HCT116 (cell line): ENCODE measurements at regions not wholly inside any gene's neighbourhood (a gene's known extent, or its start where the extent isn't known, plus 50 kb on each side); places are given as distances from the start of the nearest gene placed in this dataset.

Experiments
- EZH2 ChIP-seq: fragments of 200-600 bp; sonication (generic); IDR thresholded peaks from 2 replicates; pipeline ENCODE4 v1.6.1; 2017; ENCODE audit warnings: antibody characterized with exemption, mixed run types
- POLR2A ChIP-seq: IDR thresholded peaks from 2 replicates; pipeline ENCODE4 v1.7.0; 2011; ENCODE audit warnings: borderline replicate concordance; ENCODE audit not compliant: insufficient read depth, insufficient read length; ENCODE audit errors: extremely low read depth
- POLR2AphosphoS5 ChIP-seq: IDR thresholded peaks from 2 replicates; pipeline ENCODE4 v1.6.1; 2011; ENCODE audit warnings: mild to moderate bottlenecking, low read depth, low read length, moderate library complexity
- RAD21 ChIP-seq: IDR thresholded peaks from 2 replicates; pipeline ENCODE4 v1.6.1; 2012; ENCODE audit warnings: low read depth, mild to moderate bottlenecking
- SIN3A ChIP-seq: IDR thresholded peaks from 2 replicates; pipeline ENCODE4 v1.6.1; 2012; ENCODE audit warnings: low read depth
- YY1 ChIP-seq: IDR thresholded peaks from 2 replicates; pipeline ENCODE4 v1.6.1; 2011; ENCODE audit warnings: low read length, low read depth, moderate library complexity, mild to moderate bottlenecking; ENCODE audit not compliant: insufficient replicate concordance; ENCODE audit errors: extremely low read depth
- ZNF274 ChIP-seq: fragments of 200-500 bp; sonication (Bioruptor generic); IDR thresholded peaks from 2 replicates; pipeline ENCODE4 v1.6.1; 2014; ENCODE audit warnings: mild to moderate bottlenecking, low read depth, low read length, inconsistent platforms
- TF ChIP-seq, protein P1 (sequence below): IDR thresholded peaks from 2 replicates; pipeline ENCODE4 v1.6.1; 2012; ENCODE audit warnings: low read depth
- TF ChIP-seq, protein P2 (sequence below), 3 experiments: fragments of 200-600 bp in 1 of 3; sonication (generic) in 1 of 3; IDR thresholded peaks in 2 of 3; conservative IDR thresholded peaks in 1 of 3; 2 replicates each; pipeline ENCODE4 v1.5.1; 2012 to 2017; ENCODE audit warnings: low read depth in 2 of 3, low read length in 2 of 3, antibody characterized with exemption in 1 of 3, borderline replicate concordance in 1 of 3, control low read depth in 1 of 3, mild to moderate bottlenecking in 1 of 3, mixed read lengths in 1 of 3, mixed run types in 1 of 3, moderate library complexity in 1 of 3; ENCODE audit not compliant: insufficient read depth in 1 of 3
- TF ChIP-seq, protein P3 (sequence below): IDR thresholded peaks from 2 replicates; pipeline ENCODE4 v1.6.1; 2012

DNA sequence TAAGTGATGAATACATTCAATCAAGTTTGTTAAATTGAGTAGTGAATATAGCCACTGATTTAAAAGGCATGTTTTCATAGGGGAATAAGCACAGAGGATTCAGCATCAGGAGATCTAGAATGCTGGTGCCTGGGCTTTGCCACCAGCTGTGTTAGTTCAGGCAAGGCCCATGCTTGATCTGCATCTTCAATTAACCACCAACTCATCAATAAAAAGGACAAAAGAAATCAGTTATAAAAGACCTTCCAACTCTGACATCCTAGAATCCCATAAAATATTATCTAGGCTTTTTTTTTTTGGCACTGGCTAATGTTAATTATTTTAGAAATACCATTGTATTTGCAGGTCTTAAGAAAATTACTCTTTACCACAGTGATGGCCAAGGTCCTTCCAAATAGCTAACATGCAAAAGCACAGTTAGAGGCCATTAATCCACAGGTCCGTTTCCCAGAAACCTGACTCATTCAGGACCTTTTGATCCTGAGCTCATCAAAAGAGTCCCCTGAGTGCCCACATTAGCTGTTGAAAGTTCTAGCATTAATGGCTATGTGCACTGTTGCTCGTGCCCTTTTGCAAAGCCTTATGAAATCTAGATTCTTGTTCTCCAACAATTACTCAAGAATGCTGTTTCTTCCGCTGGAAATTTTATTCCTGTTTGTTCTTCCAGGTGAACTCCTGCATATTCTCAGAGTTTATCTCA is 170.0 kb downstream of the CYRIA start:
- TF ChIP-seq, protein P1, sequence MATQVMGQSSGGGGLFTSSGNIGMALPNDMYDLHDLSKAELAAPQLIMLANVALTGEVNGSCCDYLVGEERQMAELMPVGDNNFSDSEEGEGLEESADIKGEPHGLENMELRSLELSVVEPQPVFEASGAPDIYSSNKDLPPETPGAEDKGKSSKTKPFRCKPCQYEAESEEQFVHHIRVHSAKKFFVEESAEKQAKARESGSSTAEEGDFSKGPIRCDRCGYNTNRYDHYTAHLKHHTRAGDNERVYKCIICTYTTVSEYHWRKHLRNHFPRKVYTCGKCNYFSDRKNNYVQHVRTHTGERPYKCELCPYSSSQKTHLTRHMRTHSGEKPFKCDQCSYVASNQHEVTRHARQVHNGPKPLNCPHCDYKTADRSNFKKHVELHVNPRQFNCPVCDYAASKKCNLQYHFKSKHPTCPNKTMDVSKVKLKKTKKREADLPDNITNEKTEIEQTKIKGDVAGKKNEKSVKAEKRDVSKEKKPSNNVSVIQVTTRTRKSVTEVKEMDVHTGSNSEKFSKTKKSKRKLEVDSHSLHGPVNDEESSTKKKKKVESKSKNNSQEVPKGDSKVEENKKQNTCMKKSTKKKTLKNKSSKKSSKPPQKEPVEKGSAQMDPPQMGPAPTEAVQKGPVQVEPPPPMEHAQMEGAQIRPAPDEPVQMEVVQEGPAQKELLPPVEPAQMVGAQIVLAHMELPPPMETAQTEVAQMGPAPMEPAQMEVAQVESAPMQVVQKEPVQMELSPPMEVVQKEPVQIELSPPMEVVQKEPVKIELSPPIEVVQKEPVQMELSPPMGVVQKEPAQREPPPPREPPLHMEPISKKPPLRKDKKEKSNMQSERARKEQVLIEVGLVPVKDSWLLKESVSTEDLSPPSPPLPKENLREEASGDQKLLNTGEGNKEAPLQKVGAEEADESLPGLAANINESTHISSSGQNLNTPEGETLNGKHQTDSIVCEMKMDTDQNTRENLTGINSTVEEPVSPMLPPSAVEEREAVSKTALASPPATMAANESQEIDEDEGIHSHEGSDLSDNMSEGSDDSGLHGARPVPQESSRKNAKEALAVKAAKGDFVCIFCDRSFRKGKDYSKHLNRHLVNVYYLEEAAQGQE: no peak
- TF ChIP-seq POLR2A: no peak
- TF ChIP-seq, protein P2, sequence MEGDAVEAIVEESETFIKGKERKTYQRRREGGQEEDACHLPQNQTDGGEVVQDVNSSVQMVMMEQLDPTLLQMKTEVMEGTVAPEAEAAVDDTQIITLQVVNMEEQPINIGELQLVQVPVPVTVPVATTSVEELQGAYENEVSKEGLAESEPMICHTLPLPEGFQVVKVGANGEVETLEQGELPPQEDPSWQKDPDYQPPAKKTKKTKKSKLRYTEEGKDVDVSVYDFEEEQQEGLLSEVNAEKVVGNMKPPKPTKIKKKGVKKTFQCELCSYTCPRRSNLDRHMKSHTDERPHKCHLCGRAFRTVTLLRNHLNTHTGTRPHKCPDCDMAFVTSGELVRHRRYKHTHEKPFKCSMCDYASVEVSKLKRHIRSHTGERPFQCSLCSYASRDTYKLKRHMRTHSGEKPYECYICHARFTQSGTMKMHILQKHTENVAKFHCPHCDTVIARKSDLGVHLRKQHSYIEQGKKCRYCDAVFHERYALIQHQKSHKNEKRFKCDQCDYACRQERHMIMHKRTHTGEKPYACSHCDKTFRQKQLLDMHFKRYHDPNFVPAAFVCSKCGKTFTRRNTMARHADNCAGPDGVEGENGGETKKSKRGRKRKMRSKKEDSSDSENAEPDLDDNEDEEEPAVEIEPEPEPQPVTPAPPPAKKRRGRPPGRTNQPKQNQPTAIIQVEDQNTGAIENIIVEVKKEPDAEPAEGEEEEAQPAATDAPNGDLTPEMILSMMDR (IDR thresholded peaks at IDR 0.05 in 2 of 3, conservative IDR thresholded peaks at IDR 0.05 in 1 of 3; ENCODE audit: borderline replicate concordance in 1 of 3, insufficient read depth in 1 of 3, low read depth in 2 of 3, low read length in 2 of 3): no peak
- TF ChIP-seq EZH2: no peak
- no peak for TF ChIP-seq YY1
- no peak for TF ChIP-seq RAD21
- no peak for TF ChIP-seq ZNF274
- TF ChIP-seq POLR2AphosphoS5: no peak
- TF ChIP-seq SIN3A: no peak
- TF ChIP-seq, protein P3, sequence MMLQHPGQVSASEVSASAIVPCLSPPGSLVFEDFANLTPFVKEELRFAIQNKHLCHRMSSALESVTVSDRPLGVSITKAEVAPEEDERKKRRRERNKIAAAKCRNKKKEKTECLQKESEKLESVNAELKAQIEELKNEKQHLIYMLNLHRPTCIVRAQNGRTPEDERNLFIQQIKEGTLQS: no peak
